ENCODE measurements at regions not wholly inside any gene's neighbourhood (a gene's known extent, or its start where the extent isn't known, plus 50 kb on each side); places are given as distances from the start of the nearest gene placed in this dataset.
"Not testable (repeated sequence)": the region's sequence is repeated elsewhere in the genome, so short reads cannot be mapped to it uniquely, and the experiment has no call there.

GRCh38 chr4:159030297-159030696 is 72.6 kb upstream of the RAPGEF2 start:
- not testable (repeated sequence) for DNase-seq (ENCODE audit: low read depth)

- no peak for DNase-seq (ENCODE audit: low read depth)
These were observed 67.3 kb upstream of the RAPGEF2 start for GRCh38 chr4:159035570-159035969.

- no peak for DNase-seq (ENCODE audit: low read depth)
These were observed 64.3 kb upstream of the RAPGEF2 start for GRCh38 chr4:159038536-159038935.

GRCh38 chr4:159041054-159042034 is 61.5 kb upstream of the RAPGEF2 start:
- no peak for DNase-seq (ENCODE audit: low read depth)

GRCh38 chr4:159042097-159042605 is 60.7 kb upstream of the RAPGEF2 start:
- DNase-seq (ENCODE audit: low read depth): no peak

GRCh38 chr4:159042868-159043267 is 60.0 kb upstream of the RAPGEF2 start:
- DNase-seq (ENCODE audit: low read depth): no peak

- DNase-seq (ENCODE audit: low read depth): no peak
These were observed 59.0 kb upstream of the RAPGEF2 start for GRCh38 chr4:159043861-159044260.

GRCh38 chr4:159045321-159045720 is 57.6 kb upstream of the RAPGEF2 start:
- no peak for DNase-seq (ENCODE audit: low read depth)

- no peak for DNase-seq (ENCODE audit: low read depth)
These were observed 56.2 kb upstream of the RAPGEF2 start for GRCh38 chr4:159046683-159047082.

- no peak for DNase-seq (ENCODE audit: low read depth)
These were observed 55.3 kb upstream of the RAPGEF2 start for GRCh38 chr4:159047478-159048165.

GRCh38 chr4:159048166-159048886 is 54.6 kb upstream of the RAPGEF2 start:
- DNase-seq (ENCODE audit: low read depth): peak; percentile 63

- no peak for DNase-seq (ENCODE audit: low read depth)
These were observed 53.0 kb upstream of the RAPGEF2 start for GRCh38 chr4:159049780-159050375.

- no peak for DNase-seq (ENCODE audit: low read depth)
These were observed 51.4 kb upstream of the RAPGEF2 start for GRCh38 chr4:159051245-159052071.

GRCh38 chr4:159052315-159052714 is 50.6 kb upstream of the RAPGEF2 start:
- no peak for DNase-seq (ENCODE audit: low read depth)
